ENCODE measurements at regions not wholly inside any gene's neighbourhood (a gene's known extent, or its start where the extent isn't known, plus 50 kb on each side); places are given as distances from the start of the nearest gene placed in this dataset.

DNA sequence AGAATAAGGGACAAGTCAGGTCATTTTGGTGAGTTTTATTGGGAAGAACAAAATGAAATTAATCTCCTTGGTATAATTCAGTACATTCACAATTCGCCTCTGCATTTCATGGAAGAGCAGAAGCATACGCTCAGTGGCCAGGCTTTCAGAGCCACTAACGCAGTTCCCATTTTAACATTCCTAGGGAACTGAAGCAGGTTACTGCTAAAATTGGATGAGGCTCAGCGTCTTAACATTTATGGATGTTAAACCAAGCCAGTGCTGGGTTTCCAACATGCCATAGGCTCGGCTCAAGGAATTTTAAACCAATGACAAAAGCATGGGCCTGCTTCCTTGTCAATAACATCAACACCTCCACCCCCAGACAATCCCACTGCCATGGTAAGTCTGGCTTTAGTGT is 172.7 kb upstream of the PRICKLE2 start:
- Histone ChIP-seq H3K27ac (no peak overlapping the region), H3K4me3 (replicated peaks in 1 of 3) (no peak overlapping the region), H3K9me3 (no peaks in the 10 kb centered on the region), H3K4me1 (no peaks in the 10 kb centered on the region), H3K36me3 (no peaks in the 10 kb centered on the region), H3K27me3 (no peaks in the 10 kb centered on the region)
- 86 to 93% methylated on average over 5 of the region's 5 CpGs for WGBS, 2 donors
- intact Hi-C loops (cut with DNase I) = no loop called here
- DNase-seq = no peak
- TF ChIP-seq POLR2A (IDR thresholded peaks at IDR 0.05) = no peak
- TF ChIP-seq, protein P1, sequence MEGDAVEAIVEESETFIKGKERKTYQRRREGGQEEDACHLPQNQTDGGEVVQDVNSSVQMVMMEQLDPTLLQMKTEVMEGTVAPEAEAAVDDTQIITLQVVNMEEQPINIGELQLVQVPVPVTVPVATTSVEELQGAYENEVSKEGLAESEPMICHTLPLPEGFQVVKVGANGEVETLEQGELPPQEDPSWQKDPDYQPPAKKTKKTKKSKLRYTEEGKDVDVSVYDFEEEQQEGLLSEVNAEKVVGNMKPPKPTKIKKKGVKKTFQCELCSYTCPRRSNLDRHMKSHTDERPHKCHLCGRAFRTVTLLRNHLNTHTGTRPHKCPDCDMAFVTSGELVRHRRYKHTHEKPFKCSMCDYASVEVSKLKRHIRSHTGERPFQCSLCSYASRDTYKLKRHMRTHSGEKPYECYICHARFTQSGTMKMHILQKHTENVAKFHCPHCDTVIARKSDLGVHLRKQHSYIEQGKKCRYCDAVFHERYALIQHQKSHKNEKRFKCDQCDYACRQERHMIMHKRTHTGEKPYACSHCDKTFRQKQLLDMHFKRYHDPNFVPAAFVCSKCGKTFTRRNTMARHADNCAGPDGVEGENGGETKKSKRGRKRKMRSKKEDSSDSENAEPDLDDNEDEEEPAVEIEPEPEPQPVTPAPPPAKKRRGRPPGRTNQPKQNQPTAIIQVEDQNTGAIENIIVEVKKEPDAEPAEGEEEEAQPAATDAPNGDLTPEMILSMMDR (IDR thresholded peaks at IDR 0.05) = no peak

- intact Hi-C loops (cut with DNase I) = no loop called here
- Histone ChIP-seq H3K27ac (no peak overlapping the region), H3K4me3 (replicated peaks in 1 of 3) (no peak overlapping the region), H3K36me3 (no peaks in the 10 kb centered on the region), H3K9me3 (no peaks in the 10 kb centered on the region), H3K27me3 (no peaks in the 10 kb centered on the region), H3K4me1 (no peaks in the 10 kb centered on the region)
- DNase-seq = no peak
- 98 to 99% methylated on average over 2 of the region's 2 CpGs for WGBS, 2 donors
- TF ChIP-seq, protein P1 (IDR thresholded peaks at IDR 0.05) = no peak
- TF ChIP-seq POLR2A (IDR thresholded peaks at IDR 0.05) = no peak
Observed at GRCh38 chr3:64397573-64397972, 172.3 kb upstream of the PRICKLE2 start.

- 77 to 90% methylated on average over 2 of the region's 2 CpGs for WGBS, 2 donors
- Histone ChIP-seq H3K27ac (no peak overlapping the region), H3K4me3 (replicated peaks in 1 of 3) (no peak overlapping the region), H3K27me3 (no peaks in the 10 kb centered on the region), H3K4me1 (no peaks in the 10 kb centered on the region), H3K9me3 (no peaks in the 10 kb centered on the region), H3K36me3 (no peaks in the 10 kb centered on the region)
- intact Hi-C loops (cut with DNase I) = no loop called here
- no peak for DNase-seq
- TF ChIP-seq, protein P1 (IDR thresholded peaks at IDR 0.05) = no peak
- TF ChIP-seq POLR2A (IDR thresholded peaks at IDR 0.05) = no peak
Observed at GRCh38 chr3:64395490-64395889, 170.2 kb upstream of the PRICKLE2 start.

- no peak overlapping the region for H3K27ac ChIP-seq
- TF ChIP-seq, protein P1 (IDR thresholded peaks at IDR 0.05) = no peak
- TF ChIP-seq POLR2A (IDR thresholded peaks at IDR 0.05) = no peak
- intact Hi-C loops (cut with DNase I) = no loop called here
- H3K4me3 ChIP-seq (replicated peaks in 1 of 3) = no peak overlapping the region
- no peaks in the 10 kb centered on the region for H3K4me1 ChIP-seq
- no peaks in the 10 kb centered on the region for H3K27me3 ChIP-seq
- DNase-seq = no peak
- WGBS, 2 donors = 88 to 94% methylated on average over 5 of the region's 5 CpGs
- H3K36me3 ChIP-seq = no peaks in the 10 kb centered on the region
- no peaks in the 10 kb centered on the region for H3K9me3 ChIP-seq
Observed at GRCh38 chr3:64393193-64393592, 167.9 kb upstream of the PRICKLE2 start.

- no peak for TF ChIP-seq POLR2A (IDR thresholded peaks at IDR 0.05)
- TF ChIP-seq, protein P1 (IDR thresholded peaks at IDR 0.05) = no peak
- no peak for DNase-seq
- Histone ChIP-seq H3K36me3 (no peaks in the 10 kb centered on the region), H3K4me3 (replicated peaks in 1 of 3) (no peak overlapping the region), H3K27me3 (no peaks in the 10 kb centered on the region), H3K27ac (no peak overlapping the region), H3K4me1 (no peaks in the 10 kb centered on the region), H3K9me3 (no peaks in the 10 kb centered on the region)
- WGBS, 2 donors = 95 to 97% methylated on average over 6 of the region's 6 CpGs
- intact Hi-C loops (cut with DNase I) = no loop called here
Observed at GRCh38 chr3:64392001-64392400, 166.7 kb upstream of the PRICKLE2 start.
